ENCODE measurements at regions not wholly inside any gene's neighbourhood (a gene's known extent, or its start where the extent isn't known, plus 50 kb on each side); places are given as distances from the start of the nearest gene placed in this dataset.
"Not testable (repeated sequence)": the region's sequence is repeated elsewhere in the genome, so short reads cannot be mapped to it uniquely, and the experiment has no call there.

DNA sequence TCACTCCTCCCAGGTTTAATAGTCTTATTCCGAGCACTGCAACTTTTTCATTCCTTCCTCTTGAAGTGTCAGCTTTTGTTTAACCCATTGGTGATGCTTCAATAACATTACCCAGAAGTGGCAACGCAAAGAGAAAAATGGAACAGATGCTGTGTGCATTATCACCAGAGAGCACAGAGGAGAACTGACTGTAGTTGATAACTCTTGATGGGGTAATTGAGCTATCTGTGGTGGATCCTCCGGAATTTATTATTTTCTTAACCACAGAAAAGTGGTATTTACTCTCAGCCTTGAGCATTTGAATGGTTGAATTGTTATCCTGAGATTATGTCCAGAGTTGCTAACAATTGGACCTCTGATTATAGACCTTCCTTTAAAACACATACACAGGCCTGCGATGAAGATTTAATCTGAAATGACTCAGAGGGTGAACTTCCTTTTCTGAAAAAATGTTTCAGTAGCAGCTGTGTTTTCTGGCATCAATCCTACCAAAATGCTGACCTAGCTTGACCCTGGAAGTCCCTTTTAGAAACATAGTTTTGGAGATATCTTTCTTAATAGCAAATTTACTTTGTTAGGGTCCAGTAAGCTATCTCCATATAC, 1584.4 kb upstream of the LRRTM3 start:
- peak; percentile 10 to 21 for DNase-seq (ENCODE audit: low read depth in 2 of 2)

DNA sequence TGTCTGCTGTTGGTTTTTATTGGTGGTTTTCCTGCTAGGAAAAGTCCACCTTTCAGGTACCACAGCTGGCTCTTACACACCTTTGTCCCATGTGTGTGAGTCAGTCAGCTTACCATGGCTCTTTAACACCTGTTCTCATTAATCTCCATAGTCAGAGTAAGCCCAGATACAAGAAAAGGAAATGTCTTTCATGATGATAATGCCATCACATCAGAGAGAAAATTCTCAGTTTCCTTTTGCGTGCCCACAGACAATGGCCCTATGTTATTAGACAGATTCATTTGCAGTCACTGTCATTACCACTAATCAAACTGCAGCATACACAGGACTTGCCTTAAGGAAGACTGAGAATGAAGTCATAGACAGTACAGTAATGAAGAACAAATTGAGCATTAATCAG, 1583.6 kb upstream of the LRRTM3 start:
- no peak for DNase-seq (ENCODE audit: low read depth in 2 of 2)

DNA sequence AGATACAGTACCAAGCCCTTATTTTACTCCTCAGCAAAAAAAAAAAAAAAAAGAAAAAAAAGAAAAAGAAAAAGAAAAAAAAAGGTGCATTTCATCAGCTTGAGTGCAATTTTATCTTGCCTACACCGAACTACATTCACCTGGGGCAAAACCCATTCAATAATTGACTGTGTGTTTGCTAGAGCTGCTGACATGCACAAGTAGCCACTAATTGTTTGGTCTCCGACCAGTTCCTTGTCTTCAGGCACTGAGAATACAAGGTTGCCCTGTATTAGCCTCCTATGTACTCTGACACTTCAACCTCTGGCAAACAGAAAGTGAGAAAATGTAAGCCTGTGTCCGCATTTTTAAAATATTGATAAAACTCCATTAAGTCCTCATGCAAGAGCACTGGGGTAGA, 1579.4 kb upstream of the LRRTM3 start:
- DNase-seq (ENCODE audit: low read depth in 2 of 2): no peak

DNA sequence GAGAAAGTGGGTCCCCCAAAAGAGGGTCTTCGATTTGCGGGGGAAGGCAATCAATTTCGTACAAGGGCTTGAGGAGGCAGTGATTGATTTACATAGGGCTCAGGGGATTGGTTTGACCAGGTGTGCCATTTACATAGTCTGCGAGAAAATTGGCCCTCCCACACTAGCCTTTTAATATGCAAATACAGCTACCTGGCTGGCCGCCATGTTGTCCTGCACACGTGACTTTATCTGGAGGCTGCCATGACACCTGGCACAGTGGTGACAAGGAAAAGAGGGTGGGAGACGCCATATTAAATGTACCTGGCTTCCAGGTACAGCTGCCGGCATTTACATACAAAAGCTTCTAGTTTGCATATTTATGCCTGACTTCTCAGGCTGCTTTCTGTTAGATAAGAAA, 1577.2 kb upstream of the LRRTM3 start:
- DNase-seq (ENCODE audit: low read depth in 2 of 2): no peak

DNA sequence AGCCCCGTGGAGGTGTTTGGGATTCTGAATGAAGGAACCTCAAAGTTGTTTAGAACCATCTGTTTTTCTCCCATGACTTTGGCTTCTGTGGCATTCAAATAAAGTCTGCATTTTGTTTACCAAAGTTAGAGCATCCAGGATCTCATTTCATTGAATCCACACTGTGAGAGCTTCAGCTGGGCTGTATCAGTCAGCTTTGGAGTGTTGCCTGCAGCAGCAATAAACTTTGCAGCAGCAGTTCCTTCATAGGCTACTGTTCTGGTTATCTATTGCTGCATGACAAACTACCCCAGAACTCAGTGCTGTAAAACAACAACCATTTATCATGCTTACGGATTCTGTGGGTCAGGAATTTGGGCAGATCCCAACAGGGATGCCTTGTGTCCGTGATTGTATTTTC, 1575.2 kb upstream of the LRRTM3 start:
- DNase-seq (ENCODE audit: low read depth in 2 of 2): no peak

DNA sequence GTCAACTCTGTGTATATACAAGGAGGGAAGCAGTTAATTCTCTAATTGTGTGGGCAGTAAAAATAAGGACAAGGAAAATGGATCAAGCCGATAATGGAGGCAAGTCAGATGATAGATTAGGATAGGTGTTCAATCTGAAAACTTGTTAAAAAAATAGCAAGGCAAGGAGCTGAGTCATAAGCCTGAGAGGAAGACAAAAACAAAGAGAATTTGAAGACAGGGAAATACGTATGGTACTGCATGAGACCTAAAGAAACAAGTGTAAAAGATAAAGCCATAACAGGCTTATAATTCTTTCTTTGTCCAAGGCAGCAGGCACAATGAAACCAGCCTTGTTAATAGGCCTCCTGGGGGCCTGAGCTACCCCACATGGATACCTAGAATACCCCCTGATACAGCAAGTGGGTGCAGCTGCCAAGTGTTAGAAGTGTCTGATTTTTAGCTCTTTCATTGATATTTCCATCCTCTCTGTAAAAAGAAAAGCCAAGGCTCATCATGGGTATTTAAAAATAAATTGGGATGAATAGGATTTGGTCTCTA, 1570.6 kb upstream of the LRRTM3 start:
- DNase-seq (ENCODE audit: low read depth in 2 of 2): no peak

DNA sequence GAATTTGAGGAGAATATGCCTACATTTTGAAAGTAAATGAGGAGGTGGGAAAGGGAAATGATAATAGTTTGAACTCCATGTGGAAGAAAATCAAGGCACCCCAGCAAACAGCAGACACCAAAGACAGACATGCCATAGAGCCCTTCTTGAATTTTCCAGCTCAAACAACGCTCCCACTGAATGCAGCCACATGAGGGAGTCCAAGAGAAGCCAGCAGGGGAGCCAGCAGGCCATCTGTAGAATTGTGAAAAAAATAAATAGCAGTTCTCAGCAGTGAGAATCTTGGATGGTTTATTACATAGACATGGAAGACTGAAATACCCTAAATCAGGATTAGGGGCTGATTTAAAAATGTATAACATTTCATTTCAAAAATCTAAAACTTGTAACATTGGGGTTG, 1567.3 kb upstream of the LRRTM3 start:
- DNase-seq (ENCODE audit: low read depth in 2 of 2): no peak

DNA sequence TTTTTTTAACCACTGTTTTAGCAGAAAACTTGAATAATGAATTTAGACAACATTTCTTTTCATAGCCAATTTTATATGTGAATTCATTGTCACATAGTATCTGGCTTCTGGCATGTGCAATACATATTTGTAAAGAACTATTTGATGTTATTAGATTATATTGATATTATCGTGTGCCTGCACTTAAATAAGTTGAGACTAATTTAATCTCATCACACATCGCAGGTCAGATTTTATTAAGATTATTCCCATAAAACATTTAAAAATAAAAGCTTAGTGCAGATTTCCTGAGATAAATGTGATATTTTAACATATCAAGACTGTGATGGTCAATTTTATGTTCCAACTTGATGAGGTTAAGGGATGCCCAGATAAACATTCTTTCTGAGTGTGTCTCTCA, 1565.3 kb upstream of the LRRTM3 start:
- no peak for DNase-seq (ENCODE audit: low read depth in 2 of 2)

DNA sequence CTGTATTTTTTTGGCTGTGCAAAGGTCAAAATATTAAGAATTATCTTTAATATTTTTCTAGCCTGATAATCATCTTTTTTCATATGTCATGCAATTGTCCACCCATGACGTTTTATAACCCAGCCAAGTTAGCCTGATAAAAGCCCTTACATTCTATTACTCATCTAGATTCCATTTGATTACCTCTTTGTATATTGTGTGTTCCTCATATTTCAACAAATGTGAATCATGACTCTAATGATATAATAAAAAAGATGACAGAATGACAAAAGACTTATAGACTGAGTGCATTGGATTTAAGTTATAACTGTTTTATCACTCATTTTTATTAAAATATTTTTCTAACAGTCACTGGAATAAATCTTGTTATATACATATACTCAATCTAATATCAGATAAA, 1560.0 kb upstream of the LRRTM3 start:
- DNase-seq (ENCODE audit: low read depth in 2 of 2): no peak

DNA sequence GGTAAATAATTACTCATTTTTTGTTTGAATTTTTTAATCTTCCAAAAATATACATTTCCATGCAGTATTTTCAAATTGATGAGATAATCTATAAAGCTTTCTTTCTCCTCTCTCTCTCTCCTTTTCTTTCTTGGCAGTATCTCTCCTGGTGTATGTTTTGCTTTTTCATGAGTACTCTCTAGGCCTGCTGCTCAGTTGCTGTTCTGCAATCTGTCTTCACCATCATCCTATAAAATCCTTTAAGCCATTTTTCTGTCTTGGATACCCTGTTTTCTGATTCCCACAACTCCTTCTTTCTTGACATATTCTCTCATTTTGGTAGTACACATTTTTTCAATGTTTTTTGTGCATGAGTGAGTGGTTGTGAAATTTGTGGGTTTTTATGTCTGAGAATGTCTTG, 1558.1 kb upstream of the LRRTM3 start:
- no peak for DNase-seq (ENCODE audit: low read depth in 2 of 2)

DNA sequence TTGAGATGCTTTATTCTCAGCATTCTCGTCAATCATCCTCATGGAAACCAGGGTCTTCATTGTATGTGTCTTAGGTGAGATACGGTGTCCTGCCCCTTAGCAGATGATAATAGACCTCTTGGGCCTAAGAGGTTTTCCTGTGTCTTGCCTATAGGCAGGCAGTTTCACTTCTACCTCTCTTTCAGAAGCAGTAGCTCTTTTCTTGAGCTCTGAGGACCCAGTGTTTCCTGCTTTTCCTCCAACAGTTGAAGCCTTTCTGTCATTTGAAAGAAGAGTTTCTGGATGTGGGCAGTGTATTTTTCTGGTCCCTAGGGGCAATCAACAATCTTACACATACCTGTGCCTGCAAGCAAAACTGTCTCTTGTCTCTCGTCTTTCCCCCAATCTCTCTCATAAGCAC, 1550.3 kb upstream of the LRRTM3 start:
- DNase-seq (ENCODE audit: low read depth in 2 of 2): no peak

DNA sequence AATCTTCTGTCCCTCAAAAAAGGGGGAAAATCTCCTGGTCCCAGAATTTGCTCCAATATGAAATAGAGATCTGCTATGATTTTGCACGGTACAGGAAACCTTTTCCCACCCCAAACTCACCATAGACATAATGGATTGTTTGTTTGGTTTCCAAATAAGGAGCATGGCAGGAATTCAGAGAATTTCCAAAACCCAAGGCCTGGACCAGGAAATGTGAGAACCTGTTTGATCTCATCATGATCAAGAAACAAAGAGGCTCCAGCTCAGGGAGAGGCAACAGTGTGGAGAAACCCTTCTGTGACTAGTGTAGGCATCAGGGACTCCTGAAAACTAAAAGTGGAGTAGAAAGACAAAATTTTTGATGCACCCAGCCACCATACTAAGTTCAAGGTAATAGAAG, 1548.1 kb upstream of the LRRTM3 start:
- DNase-seq (ENCODE audit: low read depth in 2 of 2): no peak

DNA sequence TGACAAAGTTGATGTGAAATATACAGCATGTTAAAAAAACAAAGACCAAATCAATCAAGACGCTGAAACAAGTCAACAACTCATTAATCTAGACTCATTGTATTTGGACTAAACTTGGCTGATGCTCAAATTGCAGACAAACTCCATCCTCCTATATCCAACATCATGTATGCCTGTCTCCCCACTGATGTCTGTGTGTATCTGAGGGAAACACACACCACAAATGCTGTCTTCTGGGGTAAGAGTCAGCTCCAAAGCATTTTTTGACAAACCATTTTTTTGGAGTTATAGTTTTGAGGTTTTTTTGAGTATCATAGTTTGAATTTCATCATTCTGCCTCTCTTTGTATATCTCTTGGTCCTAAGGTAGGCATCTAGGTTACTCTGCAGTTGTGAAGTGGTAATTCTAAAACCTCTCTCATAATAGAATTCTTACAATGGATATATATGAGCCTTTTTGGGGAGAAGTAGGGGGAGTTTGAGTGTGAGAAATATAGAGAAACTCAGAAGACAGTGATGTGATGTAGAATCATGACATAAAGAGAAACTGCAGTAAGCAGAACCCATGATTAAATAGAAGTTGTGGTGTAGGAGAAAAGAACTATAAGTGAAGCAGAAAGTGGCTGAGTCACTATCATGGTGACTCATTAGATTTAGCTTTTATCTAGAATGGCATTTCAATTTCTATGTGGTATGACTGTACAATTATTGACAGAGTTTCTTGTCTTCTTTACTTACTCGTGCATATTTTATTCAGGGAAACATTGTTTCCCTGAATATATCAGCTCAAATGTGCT, 1531.1 kb upstream of the LRRTM3 start:
- DNase-seq (ENCODE audit: low read depth in 2 of 2): peak; percentile 21 to 26

DNA sequence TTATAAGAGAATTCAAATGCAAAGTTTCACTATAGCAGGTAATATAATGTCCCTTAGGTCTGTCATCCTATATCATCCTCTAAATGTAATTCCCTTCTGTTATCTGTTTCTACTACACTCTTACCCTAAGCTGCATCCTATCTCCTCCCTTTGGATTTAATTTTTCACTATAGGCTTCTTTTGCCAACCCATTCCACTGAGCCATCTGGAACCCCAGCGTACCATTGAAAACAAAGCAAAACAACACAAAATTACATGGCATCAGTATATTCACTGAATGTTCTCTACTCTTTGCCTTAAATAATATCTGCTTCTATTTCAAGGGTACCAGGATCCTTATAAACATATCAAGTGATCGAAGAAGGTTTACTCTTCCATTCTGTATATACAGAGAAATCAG, 1530.2 kb upstream of the LRRTM3 start:
- DNase-seq (ENCODE audit: low read depth in 2 of 2): no peak

DNA sequence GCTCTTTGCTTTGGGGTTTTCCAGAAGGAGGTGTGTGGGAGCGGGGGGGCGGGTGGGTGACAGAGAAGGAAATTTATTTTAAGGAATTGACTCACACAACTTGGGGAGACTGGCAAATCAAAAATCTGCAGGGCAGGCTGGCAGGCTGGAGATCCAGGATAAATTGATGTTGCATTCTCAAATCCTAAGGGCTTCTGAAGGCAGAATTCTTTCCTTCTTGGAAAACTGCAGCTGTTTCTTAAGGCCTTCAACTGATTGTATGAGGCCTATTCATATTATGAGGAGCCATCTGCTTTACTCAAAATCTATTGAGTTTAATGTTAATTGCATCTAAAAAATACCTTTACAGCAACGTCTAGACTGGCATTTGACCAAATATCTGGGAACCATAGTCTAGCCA, 1528.8 kb upstream of the LRRTM3 start:
- no peak for DNase-seq (ENCODE audit: low read depth in 2 of 2)

DNA sequence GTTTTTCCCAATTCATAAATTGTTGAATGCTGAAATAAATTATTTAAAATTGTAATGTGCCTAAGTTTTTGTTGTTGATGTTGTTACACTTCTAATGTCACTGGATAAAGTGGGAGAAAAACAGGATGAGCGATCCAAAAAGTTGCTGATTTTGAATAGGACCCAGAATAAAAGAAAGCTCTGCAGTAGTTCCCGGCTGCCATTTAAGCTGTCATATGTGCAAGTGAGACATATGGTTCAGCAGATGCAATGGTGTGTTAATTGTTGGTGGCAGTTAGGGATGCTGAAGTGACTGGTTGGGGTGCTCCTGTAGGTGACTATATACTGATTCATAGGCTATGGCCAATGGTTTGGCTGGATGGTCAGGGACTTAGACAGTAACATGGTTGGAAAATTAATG, 1517.4 kb upstream of the LRRTM3 start:
- no peak for DNase-seq (ENCODE audit: low read depth in 2 of 2)

DNA sequence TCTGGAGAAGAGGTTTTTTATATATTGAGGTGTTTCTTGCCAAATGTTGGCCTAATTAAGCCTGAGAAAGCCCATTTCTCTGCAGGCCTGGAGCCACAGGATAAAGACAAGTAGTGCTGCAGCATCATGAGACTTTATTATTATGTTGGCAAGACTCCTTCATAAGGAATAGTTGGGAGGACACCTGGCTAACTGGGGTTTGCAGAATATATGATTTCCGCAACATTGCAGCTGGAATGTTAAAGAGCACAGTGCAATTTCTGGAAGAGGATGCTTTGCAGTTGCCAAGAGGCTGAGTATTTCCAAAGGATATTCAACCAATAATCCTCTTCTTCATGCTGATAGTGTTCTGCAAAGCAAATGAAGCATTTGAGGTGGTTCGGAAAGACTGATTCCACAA, 1512.8 kb upstream of the LRRTM3 start:
- DNase-seq (ENCODE audit: low read depth in 2 of 2): no peak

DNA sequence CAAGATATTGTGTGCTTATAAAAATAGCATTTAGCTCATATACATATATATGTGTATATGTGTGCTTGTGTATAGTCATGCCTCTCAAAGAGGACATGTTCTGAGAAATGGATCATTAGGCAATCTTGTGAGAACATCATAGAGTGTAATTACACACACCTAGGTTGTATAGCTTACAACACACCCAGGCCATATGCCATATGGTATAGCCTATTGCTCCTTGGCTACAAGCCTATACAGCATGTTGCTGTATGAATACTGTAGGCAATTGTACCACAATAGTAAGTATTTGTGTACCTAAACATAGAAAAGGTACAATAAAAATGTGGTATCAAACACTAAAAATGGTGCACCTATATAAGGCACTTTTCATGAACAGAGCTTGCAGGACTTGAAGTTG, 1510.5 kb upstream of the LRRTM3 start:
- DNase-seq (ENCODE audit: low read depth in 2 of 2): no peak

DNA sequence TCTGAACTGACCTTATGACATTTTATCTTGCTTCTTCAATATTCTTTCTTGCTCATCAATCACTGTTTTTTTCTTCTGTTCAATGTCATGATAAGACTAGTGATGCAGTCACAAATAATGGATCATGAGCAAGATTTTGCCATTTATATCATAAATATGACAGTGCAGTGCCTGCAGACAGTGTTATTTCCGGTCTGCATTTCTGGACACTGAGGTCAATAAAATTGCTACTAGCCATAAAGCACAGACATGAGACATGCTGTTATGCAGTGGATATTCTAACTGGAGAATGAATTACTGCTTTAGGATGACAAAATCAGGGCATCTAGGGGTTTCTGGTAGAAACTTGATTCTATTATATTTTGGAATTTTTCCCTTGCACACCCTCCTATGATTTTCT, 1509.7 kb upstream of the LRRTM3 start:
- no peak for DNase-seq (ENCODE audit: low read depth in 2 of 2)

DNA sequence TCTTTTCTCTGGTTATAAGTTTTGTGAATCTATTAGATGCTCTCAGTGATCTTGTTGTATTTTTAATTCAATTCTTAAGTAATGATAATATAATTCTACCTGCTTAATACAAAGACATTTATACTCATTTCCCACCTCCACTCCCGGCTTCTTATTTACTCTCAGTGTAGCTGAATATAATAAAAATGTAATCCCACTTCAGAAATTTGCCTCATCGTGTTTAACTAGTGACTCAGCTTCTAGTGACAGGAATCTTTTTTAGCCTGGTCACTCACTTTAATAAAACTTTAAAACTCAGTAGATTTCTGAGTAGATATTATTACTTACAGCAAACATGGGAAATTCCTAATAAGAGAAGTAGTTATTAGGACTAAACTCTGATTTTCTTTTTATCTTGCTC, 1506.2 kb upstream of the LRRTM3 start:
- no peak for DNase-seq (ENCODE audit: low read depth in 2 of 2)

DNA sequence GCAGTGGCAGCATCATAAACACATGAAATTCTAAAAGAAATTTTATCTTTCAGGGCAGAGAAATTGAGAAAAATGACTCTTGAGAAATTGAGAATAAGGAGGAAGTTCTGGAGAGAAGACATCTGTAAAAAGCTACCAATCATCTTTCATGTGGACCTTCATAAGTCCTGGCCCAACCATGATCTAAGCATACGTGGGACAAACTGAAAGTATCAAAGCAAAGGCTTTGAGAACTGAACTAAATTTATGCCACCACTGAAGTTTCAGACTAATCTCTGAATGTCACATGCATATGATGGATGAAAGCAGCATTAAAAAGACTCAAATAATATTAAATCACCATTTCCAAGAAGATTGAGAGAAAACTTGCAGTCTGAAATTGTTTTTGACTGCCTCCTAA, 1502.8 kb upstream of the LRRTM3 start:
- no peak for DNase-seq (ENCODE audit: low read depth in 2 of 2)

DNA sequence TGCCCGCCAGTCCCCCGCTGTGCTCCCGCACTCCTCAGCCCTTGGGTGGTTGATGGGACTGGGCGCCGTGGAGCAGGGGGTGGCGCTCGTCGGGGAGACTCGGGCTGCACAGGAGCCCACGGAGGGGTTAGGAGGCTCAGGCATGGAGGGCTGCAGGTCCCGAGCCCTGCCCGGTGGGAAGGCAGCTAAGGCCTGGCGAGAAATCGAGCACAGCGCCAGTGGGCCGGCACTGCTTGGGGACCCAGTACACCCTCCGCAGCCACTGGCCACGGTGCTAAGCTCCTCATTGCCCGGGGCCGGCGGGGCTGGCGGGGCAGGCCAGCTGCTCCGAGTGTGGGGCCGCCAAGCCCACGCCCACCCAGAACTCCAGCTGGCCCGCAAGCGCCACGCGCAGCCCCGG, 1496.5 kb upstream of the LRRTM3 start:
- not testable (repeated sequence) for DNase-seq (ENCODE audit: low read depth in 2 of 2)

DNA sequence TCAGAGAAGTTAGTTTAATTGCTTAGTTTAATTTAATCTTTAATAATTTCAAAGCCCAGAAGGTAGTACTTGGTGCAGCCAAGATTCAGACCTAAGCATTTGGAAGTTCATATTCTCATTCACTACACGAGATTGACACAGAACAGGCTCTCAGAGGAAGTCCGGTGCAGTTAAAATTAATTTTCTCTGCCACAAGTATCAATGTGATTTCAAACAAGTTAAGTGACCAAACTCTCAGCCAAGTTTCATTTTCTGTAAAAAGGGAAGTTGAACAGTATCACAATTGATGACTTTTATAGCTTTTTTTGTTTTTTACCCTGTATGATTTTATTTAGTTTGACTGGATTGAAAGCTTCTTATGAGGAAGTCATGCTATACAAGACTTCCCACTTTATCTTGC, 1494.9 kb upstream of the LRRTM3 start:
- DNase-seq (ENCODE audit: low read depth in 2 of 2): no peak

DNA sequence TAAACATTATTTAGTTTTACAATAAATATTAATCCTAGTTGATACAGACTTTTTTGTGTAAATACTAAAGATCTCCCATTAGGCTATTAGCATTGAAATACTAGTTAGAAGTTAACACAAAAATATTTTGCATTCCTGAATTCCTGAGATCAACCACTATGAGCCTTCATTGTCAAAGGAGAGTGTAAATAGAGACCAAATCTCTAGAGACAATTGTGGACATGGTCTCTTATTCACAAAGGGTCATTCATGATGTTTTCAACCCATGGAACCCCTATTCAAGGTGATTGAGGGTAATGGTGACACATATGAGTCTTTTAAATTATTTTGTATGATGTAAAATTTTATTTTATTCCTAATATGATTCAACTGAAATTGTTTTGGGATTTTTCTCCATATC, 1454.8 kb upstream of the LRRTM3 start:
- no peak for DNase-seq (ENCODE audit: low read depth in 2 of 2)
